HG03342 (cell line): ENCODE measurements at regions not wholly inside any gene's neighbourhood (a gene's known extent, or its start where the extent isn't known, plus 50 kb on each side); places are given as distances from the start of the nearest gene placed in this dataset.
A peak's percentile ranks its signal among the peaks of the same experiment; 100 is the strongest.

Experiments used
- ATAC-seq: cut with Tn5 transposase; IDR thresholded peaks from one replicate; pipeline ENCODE4 v1.9.1; 2021; ENCODE audit warnings: mild to moderate bottlenecking, moderate library complexity; ENCODE audit not compliant: unreplicated experiment

GRCh38 chr15:98441599-98441998 lies 206.7 kb upstream of the IGF1R start:
- ATAC-seq, result no peak

GRCh38 chr15:98442379-98442833 lies 205.9 kb upstream of the IGF1R start:
- peak; percentile 78 for ATAC-seq

- no peak for ATAC-seq
Observed at GRCh38 chr15:98442901-98443300, 205.4 kb upstream of the IGF1R start.

GRCh38 chr15:98443526-98443925 lies 204.8 kb upstream of the IGF1R start:
- ATAC-seq, result no peak

GRCh38 chr15:98444138-98444537 lies 204.2 kb upstream of the IGF1R start:
- ATAC-seq, result no peak

GRCh38 chr15:98445315-98445714 lies 203.0 kb upstream of the IGF1R start:
- no peak for ATAC-seq

- no peak for ATAC-seq
Observed at GRCh38 chr15:98446083-98446482, 202.3 kb upstream of the IGF1R start.

- no peak for ATAC-seq
Observed at GRCh38 chr15:98447069-98447468, 201.3 kb upstream of the IGF1R start.

- no peak for ATAC-seq
Observed at GRCh38 chr15:98451236-98451635, 197.1 kb upstream of the IGF1R start.

- no peak for ATAC-seq
Observed at GRCh38 chr15:98452238-98452637, 196.1 kb upstream of the IGF1R start.

- no peak for ATAC-seq
Observed at GRCh38 chr15:98455904-98456303, 192.4 kb upstream of the IGF1R start.

GRCh38 chr15:98476559-98476958 lies 171.8 kb upstream of the IGF1R start:
- no peak for ATAC-seq

- no peak for ATAC-seq
Observed at GRCh38 chr15:98480844-98481243, 167.5 kb upstream of the IGF1R start.

- no peak for ATAC-seq
Observed at GRCh38 chr15:98483575-98484130, 164.7 kb upstream of the IGF1R start.

- no peak for ATAC-seq
Observed at GRCh38 chr15:98484914-98485313, 163.4 kb upstream of the IGF1R start.

- no peak for ATAC-seq
Observed at GRCh38 chr15:98485451-98485850, 162.9 kb upstream of the IGF1R start.

- ATAC-seq, result no peak
Observed at GRCh38 chr15:98493966-98494511, 154.3 kb upstream of the IGF1R start.

- no peak for ATAC-seq
Observed at GRCh38 chr15:98501192-98501591, 147.1 kb upstream of the IGF1R start.

GRCh38 chr15:98501632-98502031 lies 146.7 kb upstream of the IGF1R start:
- ATAC-seq, result no peak

- no peak for ATAC-seq
Observed at GRCh38 chr15:98503970-98504369, 144.4 kb upstream of the IGF1R start.

- no peak for ATAC-seq
Observed at GRCh38 chr15:98504998-98505397, 143.3 kb upstream of the IGF1R start.

GRCh38 chr15:98505611-98506031 lies 142.7 kb upstream of the IGF1R start:
- no peak for ATAC-seq

- no peak for ATAC-seq
Observed at GRCh38 chr15:98506172-98506571, 142.2 kb upstream of the IGF1R start.
